ENCODE measurements at regions not wholly inside any gene's neighbourhood (a gene's known extent, or its start where the extent isn't known, plus 50 kb on each side); places are given as distances from the start of the nearest gene placed in this dataset.
A peak's percentile ranks its signal among the peaks of the same experiment; 100 is the strongest.
"Not testable (repeated sequence)": the region's sequence is repeated elsewhere in the genome, so short reads cannot be mapped to it uniquely, and the experiment has no call there.

DNA sequence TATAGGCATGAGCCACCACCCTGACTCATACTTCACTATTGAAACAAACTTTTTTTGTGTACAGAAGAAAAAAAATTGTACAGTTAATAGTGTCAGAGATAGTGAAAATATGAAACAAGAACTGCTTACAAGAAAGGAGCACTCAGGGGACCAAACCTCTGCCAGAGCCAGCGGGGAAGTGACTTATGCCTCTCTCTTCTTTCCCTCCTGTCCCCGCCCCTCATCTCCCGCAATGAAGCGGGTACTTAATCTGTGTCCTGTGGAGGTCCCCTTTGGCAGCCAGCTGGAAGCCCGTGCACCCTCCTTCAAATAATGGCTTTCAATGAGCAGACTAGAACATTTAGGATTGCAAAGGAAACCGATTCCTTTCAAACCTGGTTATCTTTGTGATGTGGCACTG is 51.5 kb downstream of the PPIAL4A start:
- H3K4me1 ChIP-seq (ENCODE audit: insufficient read depth); H3F3A ChIP-seq (ENCODE audit: insufficient read depth); H3K9ac ChIP-seq; H3K27ac ChIP-seq; H3K4me2 ChIP-seq (ENCODE audit: unreplicated experiment); H4K20me1 ChIP-seq (ENCODE audit: insufficient read depth); DNase-seq; in situ Hi-C loops (cut with MboI); H3K9me2 ChIP-seq (ENCODE audit: insufficient read depth); H3K79me2 ChIP-seq (ENCODE audit: insufficient read depth); H3K9me3 ChIP-seq (ENCODE audit: low read depth); H3K4me3 ChIP-seq; H3K36me3 ChIP-seq (ENCODE audit: low read depth); H2AFZ ChIP-seq; H3K27me3 ChIP-seq (replicated peaks; ENCODE audit: insufficient read depth): not testable (repeated sequence)
- WGBS, 2 experiments (ENCODE audit: low coverage in 1 of 2, low lambda C conversion rate in 2 of 2, missing lambda C conversion rate in 2 of 2), result 39% methylated on average over 6 of the region's 6 CpGs; no CpG with 5 or more reads in 1 of the 2 experiments

DNA sequence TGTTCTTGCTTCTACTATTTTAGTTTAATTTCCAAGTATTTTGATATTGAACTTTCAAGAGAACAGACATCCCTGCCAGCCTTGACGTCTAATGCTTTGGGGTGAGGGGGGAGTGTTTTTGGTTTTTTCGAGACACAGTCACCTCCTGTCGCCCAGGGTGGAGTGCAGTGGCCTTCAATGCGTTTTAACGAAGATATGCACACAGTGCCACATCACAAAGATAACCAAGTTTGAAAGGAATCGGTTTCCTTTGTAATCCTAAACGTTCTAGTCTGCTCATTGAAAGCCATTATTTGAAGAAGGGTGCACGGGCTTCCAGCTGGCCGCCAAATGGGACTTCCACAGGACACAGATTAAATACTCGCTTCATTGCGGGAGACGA is 52.3 kb downstream of the PPIAL4A start:
- H3K36me3 ChIP-seq (ENCODE audit: low read depth); H3K9me2 ChIP-seq (ENCODE audit: insufficient read depth); H3K4me1 ChIP-seq (ENCODE audit: insufficient read depth); H3K79me2 ChIP-seq (ENCODE audit: insufficient read depth); H3K27ac ChIP-seq; H3K27me3 ChIP-seq (replicated peaks; ENCODE audit: insufficient read depth); H3K9me3 ChIP-seq (ENCODE audit: low read depth); H3K9ac ChIP-seq; DNase-seq; H4K20me1 ChIP-seq (ENCODE audit: insufficient read depth); in situ Hi-C loops (cut with MboI); H3F3A ChIP-seq (ENCODE audit: insufficient read depth): not testable (repeated sequence)
- Histone ChIP-seq H3K4me2 (ENCODE audit: unreplicated experiment) (peak overlapping the region; percentile 48), H3K4me3 (0 out of 2 replicates have a peak overlapping the region, but pooled peaks have one; percentile 29), H2AFZ (peak overlapping the region; percentile 38; the same call in 1 of the 2 replicates)
- WGBS, 2 experiments (ENCODE audit: low coverage in 1 of 2, low lambda C conversion rate in 2 of 2, missing lambda C conversion rate in 2 of 2), result 1 to 3% methylated on average over 12 of the region's 12 CpGs

DNA sequence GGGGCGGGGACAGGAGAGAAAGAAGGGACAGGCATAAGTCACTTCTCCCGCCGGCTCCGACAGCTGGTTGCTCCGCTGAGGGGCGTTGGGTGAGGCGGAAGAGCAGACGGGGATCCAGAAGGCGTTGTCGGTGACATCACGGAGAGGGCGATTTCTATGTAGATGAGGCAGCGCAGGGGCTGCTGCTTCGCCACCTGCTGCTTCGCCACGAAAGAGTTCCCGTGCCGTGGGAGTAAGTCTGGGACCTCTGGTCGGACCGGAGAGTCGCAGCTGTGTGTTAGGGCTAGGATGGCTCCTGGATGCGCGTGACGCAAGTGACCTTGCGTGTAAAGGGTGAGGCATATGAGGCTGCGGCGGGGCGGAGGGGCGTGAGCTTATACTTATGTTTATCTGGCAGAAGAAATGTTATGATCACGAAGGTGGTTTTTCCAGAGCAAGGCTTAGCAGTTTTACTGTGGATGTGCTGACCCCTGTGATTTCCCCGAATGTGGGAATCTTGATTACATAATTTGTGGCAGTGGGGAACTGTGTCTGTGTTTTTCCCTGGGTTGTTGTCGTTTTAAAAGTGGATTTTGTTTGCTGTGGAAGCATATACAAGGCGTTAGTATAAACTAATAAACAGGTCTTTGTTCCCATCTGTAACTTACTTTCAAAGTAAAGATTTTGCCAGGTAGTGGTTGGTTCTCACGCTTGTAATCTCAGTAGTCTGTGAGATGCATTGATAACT is 52.8 kb downstream of the PPIAL4A start:
- H2AFZ ChIP-seq, result peak overlapping the region; percentile 38; the same call in 1 of the 2 replicates
- H3K4me2 ChIP-seq (ENCODE audit: unreplicated experiment), result peak overlapping the region; percentile 48
- DNase-seq, result peak; percentile 20
- H3K9me3 ChIP-seq (ENCODE audit: low read depth); H3K79me2 ChIP-seq (ENCODE audit: insufficient read depth); H3K9me2 ChIP-seq (ENCODE audit: insufficient read depth); H3K4me1 ChIP-seq (ENCODE audit: insufficient read depth); H3K9ac ChIP-seq; H3K36me3 ChIP-seq (ENCODE audit: low read depth); H3K27me3 ChIP-seq (replicated peaks; ENCODE audit: insufficient read depth); in situ Hi-C loops (cut with MboI); H4K20me1 ChIP-seq (ENCODE audit: insufficient read depth); H3F3A ChIP-seq (ENCODE audit: insufficient read depth); H3K27ac ChIP-seq: not testable (repeated sequence)
- H3K4me3 ChIP-seq, result 0 out of 2 replicates have a peak overlapping the region, but pooled peaks have one; percentile 29
- WGBS, 2 experiments (ENCODE audit: low coverage in 1 of 2, low lambda C conversion rate in 2 of 2, missing lambda C conversion rate in 2 of 2), result 8 to 14% methylated on average over 33 to 34 of the region's 34 CpGs

DNA sequence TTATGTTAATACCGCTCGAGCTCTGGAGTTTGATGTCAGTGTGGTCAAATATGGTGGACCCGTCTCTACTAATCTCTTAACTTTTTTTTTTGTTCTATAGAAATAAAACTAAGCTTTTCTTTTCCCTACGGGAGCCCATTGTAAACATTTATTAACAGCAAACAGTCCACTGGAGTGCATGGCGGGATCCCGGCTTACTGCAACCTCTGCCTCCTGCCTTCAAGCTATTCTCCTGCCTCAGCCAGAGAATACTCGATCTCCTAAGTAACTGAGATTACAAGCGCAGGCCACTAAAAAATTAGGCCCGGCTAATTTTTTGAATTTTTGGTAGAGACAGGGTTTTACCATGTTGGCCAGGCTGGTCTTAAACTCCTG is 53.4 kb downstream of the PPIAL4A start:
- H3K27me3 ChIP-seq (replicated peaks; ENCODE audit: insufficient read depth); H4K20me1 ChIP-seq (ENCODE audit: insufficient read depth); H3K4me2 ChIP-seq (ENCODE audit: unreplicated experiment); H3K36me3 ChIP-seq (ENCODE audit: low read depth); H2AFZ ChIP-seq; H3K79me2 ChIP-seq (ENCODE audit: insufficient read depth); DNase-seq; in situ Hi-C loops (cut with MboI); H3K9me2 ChIP-seq (ENCODE audit: insufficient read depth); H3K27ac ChIP-seq; H3K9ac ChIP-seq; H3K4me3 ChIP-seq; H3K4me1 ChIP-seq (ENCODE audit: insufficient read depth); H3K9me3 ChIP-seq (ENCODE audit: low read depth); H3F3A ChIP-seq (ENCODE audit: insufficient read depth): not testable (repeated sequence)
- WGBS, 2 experiments (ENCODE audit: low coverage in 1 of 2, low lambda C conversion rate in 2 of 2, missing lambda C conversion rate in 2 of 2), result 100% methylated on average over 1 of the region's 9 CpGs; no CpG with 5 or more reads in 1 of the 2 experiments

- not testable (repeated sequence) for H3K9ac ChIP-seq; H3K4me2 ChIP-seq (ENCODE audit: unreplicated experiment)
- WGBS, 2 experiments (ENCODE audit: low coverage in 1 of 2, low lambda C conversion rate in 2 of 2, missing lambda C conversion rate in 2 of 2), result 72 to 74% methylated on average over 17 to 20 of the region's 20 CpGs
Observed at GRCh38 chr1:120944691-120945090, 55.1 kb downstream of the PPIAL4A start.

DNA sequence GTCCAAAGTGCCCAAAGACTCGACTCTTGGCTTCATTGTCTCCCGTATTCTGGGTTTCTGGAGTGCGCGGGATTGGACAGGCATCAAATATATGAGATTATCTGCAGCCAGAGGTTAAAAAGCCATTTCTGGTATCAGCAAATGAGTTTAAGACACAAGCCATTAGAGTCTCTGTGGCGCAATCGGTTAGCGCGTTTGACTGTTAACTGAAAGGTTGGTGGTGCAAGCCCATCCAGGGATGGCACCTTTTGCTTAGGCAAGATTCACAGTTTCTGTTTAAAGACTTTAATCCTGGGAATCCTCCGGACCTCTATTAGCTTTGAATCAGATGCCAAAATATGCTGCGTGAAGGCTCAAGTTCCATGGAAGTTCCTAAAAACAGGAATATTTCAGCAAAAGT is 55.6 kb downstream of the PPIAL4A start:
- H3K79me2 ChIP-seq (ENCODE audit: insufficient read depth); H3K27ac ChIP-seq; H2AFZ ChIP-seq; H3K4me3 ChIP-seq; DNase-seq; H3F3A ChIP-seq (ENCODE audit: insufficient read depth); H4K20me1 ChIP-seq (ENCODE audit: insufficient read depth); in situ Hi-C loops (cut with MboI); H3K9me3 ChIP-seq (ENCODE audit: low read depth); H3K9me2 ChIP-seq (ENCODE audit: insufficient read depth); H3K9ac ChIP-seq; H3K27me3 ChIP-seq (replicated peaks; ENCODE audit: insufficient read depth); H3K36me3 ChIP-seq (ENCODE audit: low read depth); H3K4me2 ChIP-seq (ENCODE audit: unreplicated experiment); H3K4me1 ChIP-seq (ENCODE audit: insufficient read depth): not testable (repeated sequence)
- whole genome bisulfite sequencing, 2 experiments (ENCODE audit: low coverage in 1 of 2, low lambda C conversion rate in 2 of 2, missing lambda C conversion rate in 2 of 2), result 88 to 90% methylated on average over 8 to 9 of the region's 10 CpGs

More at GRCh38 chr1:120944691-120945090, 55.1 kb downstream of the PPIAL4A start:
- in situ Hi-C loops (cut with MboI); H2AFZ ChIP-seq; H3F3A ChIP-seq (ENCODE audit: insufficient read depth); H3K27ac ChIP-seq; H3K9me3 ChIP-seq (ENCODE audit: low read depth); H3K4me3 ChIP-seq; H3K79me2 ChIP-seq (ENCODE audit: insufficient read depth); H4K20me1 ChIP-seq (ENCODE audit: insufficient read depth); H3K36me3 ChIP-seq (ENCODE audit: low read depth); H3K4me1 ChIP-seq (ENCODE audit: insufficient read depth); H3K27me3 ChIP-seq (replicated peaks; ENCODE audit: insufficient read depth); H3K9me2 ChIP-seq (ENCODE audit: insufficient read depth); DNase-seq: not testable (repeated sequence)

DNA sequence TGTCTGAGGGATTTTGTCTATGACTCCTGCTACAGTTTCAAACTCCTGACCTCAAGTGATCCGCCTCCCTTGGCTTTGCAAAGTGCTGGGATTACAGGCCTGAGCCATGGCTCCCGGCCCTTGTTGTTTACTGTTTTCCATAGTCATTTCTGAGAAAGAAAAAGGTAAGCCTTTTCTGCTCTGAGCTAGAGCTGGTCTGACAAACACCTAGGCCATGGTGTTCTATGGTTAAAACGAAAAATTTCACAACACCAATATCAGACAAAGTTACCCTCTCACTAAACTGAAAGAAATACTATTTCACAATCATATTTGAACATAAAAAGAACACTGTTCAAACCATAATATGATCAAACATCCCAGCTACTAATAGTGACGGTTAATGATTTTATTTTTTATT is 57.5 kb downstream of the PPIAL4A start:
- H3K79me2 ChIP-seq (ENCODE audit: insufficient read depth); H3K9ac ChIP-seq; H2AFZ ChIP-seq; H3K27me3 ChIP-seq (replicated peaks; ENCODE audit: insufficient read depth); H3K9me2 ChIP-seq (ENCODE audit: insufficient read depth); in situ Hi-C loops (cut with MboI); H3K4me1 ChIP-seq (ENCODE audit: insufficient read depth); H4K20me1 ChIP-seq (ENCODE audit: insufficient read depth); H3F3A ChIP-seq (ENCODE audit: insufficient read depth); H3K27ac ChIP-seq; H3K9me3 ChIP-seq (ENCODE audit: low read depth); H3K4me2 ChIP-seq (ENCODE audit: unreplicated experiment); H3K36me3 ChIP-seq (ENCODE audit: low read depth); DNase-seq; H3K4me3 ChIP-seq: not testable (repeated sequence)
- 35 to 38% methylated on average over 4 of the region's 4 CpGs for WGBS, 2 experiments (ENCODE audit: low coverage in 1 of 2, low lambda C conversion rate in 2 of 2, missing lambda C conversion rate in 2 of 2)

GRCh38 chr1:120949724-120950123 is 60.2 kb downstream of the PPIAL4A start:
- not testable (repeated sequence) for DNase-seq

More at GRCh38 chr1:120949724-120950123, 60.2 kb downstream of the PPIAL4A start:
- WGBS, 2 experiments (ENCODE audit: low coverage in 1 of 2, low lambda C conversion rate in 2 of 2, missing lambda C conversion rate in 2 of 2), result 57 to 62% methylated on average over 11 of the region's 11 CpGs
- H3F3A ChIP-seq (ENCODE audit: insufficient read depth); H3K4me1 ChIP-seq (ENCODE audit: insufficient read depth); H3K9me2 ChIP-seq (ENCODE audit: insufficient read depth); H3K79me2 ChIP-seq (ENCODE audit: insufficient read depth); H3K27me3 ChIP-seq (replicated peaks; ENCODE audit: insufficient read depth); H3K27ac ChIP-seq; H3K4me2 ChIP-seq (ENCODE audit: unreplicated experiment); H3K4me3 ChIP-seq; in situ Hi-C loops (cut with MboI); H3K36me3 ChIP-seq (ENCODE audit: low read depth); H3K9ac ChIP-seq; H3K9me3 ChIP-seq (ENCODE audit: low read depth); H2AFZ ChIP-seq; H4K20me1 ChIP-seq (ENCODE audit: insufficient read depth): not testable (repeated sequence)
